Coronary artery (tissue), 2 donors: ENCODE measurements at regions not wholly inside any gene's neighbourhood (a gene's known extent, or its start where the extent isn't known, plus 50 kb on each side); places are given as distances from the start of the nearest gene placed in this dataset.

ENCODE experiments used
- DNase-seq: peaks from one replicate; pipeline ENCODE4 v3.0.0-alpha.2; 2017; ENCODE audit warnings: low spot score
- H3K27ac ChIP-seq, 2 donors: fragments of 200-600 bp; sonication (generic); one replicate each; pipeline ENCODE4 v1.5.1; 2016 to 2019
- H3K4me3 ChIP-seq: fragments of 200-600 bp; sonication (generic); 2 replicates; pipeline ENCODE4 v1.5.1; 2016; ENCODE audit warnings: mild to moderate bottlenecking, moderate library complexity
- CTCF ChIP-seq: fragments of 200-600 bp; sonication (generic); IDR thresholded peaks from one replicate; pipeline ENCODE4 v1.5.1; 2019; ENCODE audit warnings: antibody characterized with exemption

GRCh38 chr11:115706626-115707135 lies 202.5 kb upstream of the CADM1 start:
- Histone ChIP-seq H3K27ac (no peak overlapping the region), H3K4me3 (no peak overlapping the region)
- no peak for TF ChIP-seq CTCF
- no peak for DNase-seq

GRCh38 chr11:115705200-115705599 lies 201.0 kb upstream of the CADM1 start:
- H3K4me3 ChIP-seq, result no peak overlapping the region
- H3K27ac ChIP-seq, result no peak overlapping the region
- DNase-seq, result no peak
- no peak for TF ChIP-seq CTCF

- no peak for DNase-seq
Measured at GRCh38 chr11:115700981-115701875, 197.0 kb upstream of the CADM1 start.

GRCh38 chr11:115700496-115700895 lies 196.3 kb upstream of the CADM1 start:
- Histone ChIP-seq H3K4me3 (no peak overlapping the region), H3K27ac (peak overlapping the region in 1 of 2 donors; percentile 25)
- DNase-seq, result no peak
- no peak for TF ChIP-seq CTCF

More at GRCh38 chr11:115700981-115701875, 197.0 kb upstream of the CADM1 start:
- no peak for TF ChIP-seq CTCF
- Histone ChIP-seq H3K4me3 (no peak overlapping the region), H3K27ac (no peak overlapping the region)

- H3K27ac ChIP-seq, result peak overlapping the region in 1 of 2 donors; percentile 46
- DNase-seq, result no peak
- H3K4me3 ChIP-seq, result no peak overlapping the region
- no peak for TF ChIP-seq CTCF
Measured at GRCh38 chr11:115699733-115700132, 195.5 kb upstream of the CADM1 start.

GRCh38 chr11:115699326-115699725 lies 195.1 kb upstream of the CADM1 start:
- no peak for DNase-seq
- no peak for TF ChIP-seq CTCF
- Histone ChIP-seq H3K4me3 (no peak overlapping the region), H3K27ac (peak overlapping the region in 1 of 2 donors; percentile 46)

- Histone ChIP-seq H3K4me3 (no peak overlapping the region), H3K27ac (no peak overlapping the region)
- TF ChIP-seq CTCF, result no peak
- DNase-seq, result no peak
Measured at GRCh38 chr11:115698243-115698642, 194.0 kb upstream of the CADM1 start.
